HL-60 (cell line): ENCODE measurements at regions not wholly inside any gene's neighbourhood (a gene's known extent, or its start where the extent isn't known, plus 50 kb on each side); places are given as distances from the start of the nearest gene placed in this dataset.

Experiments used
- CTCF ChIP-seq: IDR thresholded peaks from one replicate; pipeline ENCODE4 v1.5.1; 2011; ENCODE audit warnings: low read length, control low read depth, inconsistent platforms; ENCODE audit not compliant: insufficient read depth
- GABPA ChIP-seq: IDR thresholded peaks from 2 replicates; pipeline ENCODE4 v1.6.1; 2012; ENCODE audit warnings: low read depth
- POLR2AphosphoS5 ChIP-seq: IDR thresholded peaks from 2 replicates; pipeline ENCODE4 v1.6.1; 2012; ENCODE audit warnings: low read depth
- SPI1 ChIP-seq: IDR thresholded peaks from 2 replicates; pipeline ENCODE4 v1.6.1; 2012; ENCODE audit warnings: low read depth, mild to moderate bottlenecking, borderline replicate concordance
- TF ChIP-seq, protein P1 (sequence below): IDR thresholded peaks from 2 replicates; pipeline ENCODE4 v1.6.1; 2012; ENCODE audit warnings: low read depth; ENCODE audit not compliant: insufficient replicate concordance

DNA sequence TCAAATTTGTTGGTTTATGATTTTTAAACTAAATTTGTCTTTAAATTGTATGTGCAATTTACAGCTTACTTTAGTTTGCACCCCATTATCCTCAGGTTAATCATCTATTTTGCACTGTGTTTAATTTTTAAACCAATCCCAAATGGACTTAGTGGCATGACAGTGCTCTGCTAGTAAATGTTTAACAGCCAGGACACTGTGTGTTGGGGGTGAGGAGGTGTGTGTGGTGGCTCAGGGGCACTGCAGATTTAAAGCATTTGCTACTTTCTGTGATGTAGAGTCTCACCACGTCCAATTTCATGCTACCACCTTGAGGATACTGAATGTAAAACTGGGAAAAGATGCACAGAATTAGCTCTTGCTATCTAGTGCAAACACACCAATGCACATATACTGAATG, 225.7 kb downstream of the HAO1 start:
- TF ChIP-seq CTCF, result no peak
- no peak for TF ChIP-seq POLR2AphosphoS5
- no peak for TF ChIP-seq SPI1
- TF ChIP-seq, protein P1, sequence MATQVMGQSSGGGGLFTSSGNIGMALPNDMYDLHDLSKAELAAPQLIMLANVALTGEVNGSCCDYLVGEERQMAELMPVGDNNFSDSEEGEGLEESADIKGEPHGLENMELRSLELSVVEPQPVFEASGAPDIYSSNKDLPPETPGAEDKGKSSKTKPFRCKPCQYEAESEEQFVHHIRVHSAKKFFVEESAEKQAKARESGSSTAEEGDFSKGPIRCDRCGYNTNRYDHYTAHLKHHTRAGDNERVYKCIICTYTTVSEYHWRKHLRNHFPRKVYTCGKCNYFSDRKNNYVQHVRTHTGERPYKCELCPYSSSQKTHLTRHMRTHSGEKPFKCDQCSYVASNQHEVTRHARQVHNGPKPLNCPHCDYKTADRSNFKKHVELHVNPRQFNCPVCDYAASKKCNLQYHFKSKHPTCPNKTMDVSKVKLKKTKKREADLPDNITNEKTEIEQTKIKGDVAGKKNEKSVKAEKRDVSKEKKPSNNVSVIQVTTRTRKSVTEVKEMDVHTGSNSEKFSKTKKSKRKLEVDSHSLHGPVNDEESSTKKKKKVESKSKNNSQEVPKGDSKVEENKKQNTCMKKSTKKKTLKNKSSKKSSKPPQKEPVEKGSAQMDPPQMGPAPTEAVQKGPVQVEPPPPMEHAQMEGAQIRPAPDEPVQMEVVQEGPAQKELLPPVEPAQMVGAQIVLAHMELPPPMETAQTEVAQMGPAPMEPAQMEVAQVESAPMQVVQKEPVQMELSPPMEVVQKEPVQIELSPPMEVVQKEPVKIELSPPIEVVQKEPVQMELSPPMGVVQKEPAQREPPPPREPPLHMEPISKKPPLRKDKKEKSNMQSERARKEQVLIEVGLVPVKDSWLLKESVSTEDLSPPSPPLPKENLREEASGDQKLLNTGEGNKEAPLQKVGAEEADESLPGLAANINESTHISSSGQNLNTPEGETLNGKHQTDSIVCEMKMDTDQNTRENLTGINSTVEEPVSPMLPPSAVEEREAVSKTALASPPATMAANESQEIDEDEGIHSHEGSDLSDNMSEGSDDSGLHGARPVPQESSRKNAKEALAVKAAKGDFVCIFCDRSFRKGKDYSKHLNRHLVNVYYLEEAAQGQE, result no peak
- TF ChIP-seq GABPA, result no peak
